DMS153 treated with DMSO at 0.1 percent for 48 hours (cell line): ENCODE measurements at regions not wholly inside any gene's neighbourhood (a gene's known extent, or its start where the extent isn't known, plus 50 kb on each side); places are given as distances from the start of the nearest gene placed in this dataset.

Experiments
- DNase-seq: peaks from one replicate; lab custom pipeline; 2025; ENCODE audit not compliant: unreplicated experiment; lab: John Stamatoyannopoulos, UW

DNA sequence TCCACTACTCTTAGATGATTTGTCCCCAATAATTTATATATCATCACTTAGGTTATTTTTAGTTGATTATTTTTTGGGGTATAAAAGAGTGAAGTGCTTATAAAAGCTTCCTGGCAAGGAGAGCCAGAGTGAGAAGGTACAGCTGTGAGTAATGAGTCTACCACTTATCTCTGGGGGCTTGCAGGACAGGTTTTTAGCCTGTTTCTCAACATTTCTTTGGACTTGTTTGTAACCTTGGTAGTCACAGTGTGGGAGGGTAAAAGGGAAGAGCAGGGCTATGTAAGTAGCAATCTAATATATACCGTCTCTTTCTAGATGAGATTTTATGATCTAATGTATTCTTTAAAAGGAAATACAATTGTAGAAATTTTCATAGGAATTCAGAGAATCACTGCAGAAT, 321.3 kb upstream of the GOLIM4 start:
- no peak for DNase-seq

GRCh38 chr3:168416446-168416845, 320.7 kb upstream of the GOLIM4 start:
- DNase-seq: no peak

GRCh38 chr3:168414149-168414548, 318.4 kb upstream of the GOLIM4 start:
- DNase-seq: no peak

GRCh38 chr3:168407381-168407780, 311.7 kb upstream of the GOLIM4 start:
- DNase-seq: no peak

GRCh38 chr3:168405288-168405687, 309.6 kb upstream of the GOLIM4 start:
- DNase-seq: no peak

- no peak for DNase-seq
Observed at GRCh38 chr3:168398371-168399025, 302.8 kb upstream of the GOLIM4 start.

- no peak for DNase-seq
Observed at GRCh38 chr3:168396861-168397260, 301.1 kb upstream of the GOLIM4 start.

- DNase-seq: no peak
Observed at GRCh38 chr3:168395551-168395950, 299.8 kb upstream of the GOLIM4 start.

DNA sequence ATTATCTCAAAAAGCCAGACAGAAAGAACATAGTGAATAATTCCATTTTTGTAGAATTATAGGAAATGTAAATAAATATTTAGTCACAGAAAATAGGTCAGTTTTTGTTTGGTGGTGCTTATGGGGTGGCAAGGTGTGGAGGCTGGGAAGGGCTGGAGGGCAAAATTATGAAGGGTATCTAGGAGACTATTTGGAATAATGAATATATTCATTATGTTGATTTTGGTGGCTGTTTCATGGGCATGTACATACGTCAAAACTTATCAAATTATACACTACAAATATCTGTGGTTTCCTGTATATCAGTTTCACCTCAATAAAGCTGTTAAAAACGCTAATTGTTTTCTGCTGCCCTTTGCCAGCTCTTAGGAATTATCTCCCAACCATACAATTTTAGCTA, 298.7 kb upstream of the GOLIM4 start:
- DNase-seq: no peak

- DNase-seq: no peak
Observed at GRCh38 chr3:168386301-168386700, 290.6 kb upstream of the GOLIM4 start.

GRCh38 chr3:168384990-168385389, 289.3 kb upstream of the GOLIM4 start:
- DNase-seq: no peak

DNA sequence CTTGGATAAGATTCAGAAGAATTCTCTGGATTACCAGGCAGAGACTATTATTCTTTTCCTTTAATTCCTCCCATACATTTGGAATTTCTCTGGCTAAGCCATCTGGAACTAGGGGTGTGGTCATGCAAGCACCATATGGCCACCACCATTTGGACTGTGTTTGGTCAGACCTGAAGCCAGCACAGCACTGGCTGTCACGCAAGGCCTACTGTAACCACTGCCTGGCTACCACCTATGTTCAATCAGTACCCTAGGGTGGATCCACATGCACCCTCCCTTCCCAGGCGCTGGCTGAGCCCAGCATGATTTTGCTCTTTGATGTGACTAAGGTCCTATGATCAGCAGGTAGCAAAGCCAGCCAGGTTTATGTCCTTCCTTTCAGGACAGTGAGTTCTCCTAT, 287.8 kb upstream of the GOLIM4 start:
- no peak for DNase-seq

DNA sequence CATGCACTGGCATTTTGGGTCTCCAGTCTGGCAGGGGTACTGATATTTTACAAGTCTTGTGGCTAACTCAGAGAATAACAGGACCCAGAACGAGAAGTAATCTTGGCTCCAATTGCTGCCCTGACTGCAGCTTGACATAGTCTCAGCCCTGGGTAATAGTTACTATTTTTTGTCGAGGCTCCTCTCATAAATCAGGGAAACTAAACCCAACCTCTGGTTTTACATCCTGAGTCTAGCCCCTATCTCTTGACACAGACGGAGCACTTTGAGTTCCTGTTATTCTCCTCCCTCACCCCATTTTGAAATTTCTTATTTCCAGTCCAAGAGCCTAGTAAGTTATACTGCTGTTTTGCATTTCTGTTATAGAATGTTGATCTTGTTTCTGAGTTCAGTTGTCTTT, 276.1 kb upstream of the GOLIM4 start:
- no peak for DNase-seq

GRCh38 chr3:168364967-168365366, 269.2 kb upstream of the GOLIM4 start:
- DNase-seq: no peak

DNA sequence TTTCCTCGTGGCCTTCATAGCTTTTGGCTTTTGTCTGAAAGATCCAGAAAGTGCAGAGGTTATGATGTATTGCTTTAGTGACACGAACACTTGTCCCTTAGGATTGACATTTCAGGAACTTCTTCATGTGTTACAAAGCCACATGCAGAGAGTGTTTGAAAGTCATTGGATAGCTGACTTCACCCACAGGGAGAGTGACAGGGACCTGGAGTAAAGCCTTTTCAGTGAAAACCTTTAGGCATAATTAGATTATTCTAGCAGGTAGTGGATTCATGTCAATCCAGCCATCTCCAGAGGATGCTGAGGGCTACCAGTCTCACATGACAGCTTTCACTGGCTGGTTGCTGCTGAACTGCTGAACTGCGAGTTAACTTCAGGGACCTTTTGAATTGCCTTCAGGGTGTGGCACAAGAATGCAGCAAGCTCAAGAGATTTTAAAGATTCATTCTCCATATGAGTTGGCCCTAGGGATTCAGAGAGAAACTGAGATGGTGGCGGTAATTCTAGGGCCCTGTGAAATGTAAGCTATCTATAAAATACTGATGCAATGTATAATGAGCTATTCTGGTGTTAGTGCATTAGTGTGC, 267.0 kb upstream of the GOLIM4 start:
- no peak for DNase-seq

DNA sequence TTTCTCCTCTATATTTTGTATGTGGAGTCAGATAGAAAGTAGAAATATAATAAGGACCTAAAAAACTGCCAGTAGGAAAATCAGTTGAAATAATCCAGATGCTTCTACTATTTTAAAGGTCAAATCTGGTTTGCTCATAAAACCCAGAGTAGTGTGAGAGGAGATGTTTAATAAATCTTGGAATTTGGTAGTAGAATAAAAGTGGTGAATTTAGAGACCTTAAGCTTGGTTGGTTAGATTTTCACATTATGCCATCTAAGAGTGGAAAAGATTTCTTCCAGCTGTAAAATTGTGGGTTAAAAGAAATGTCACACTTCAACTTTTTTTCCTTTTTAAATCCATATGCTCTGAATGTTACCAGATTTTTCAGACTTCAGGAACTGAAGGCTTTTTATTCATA, 266.4 kb upstream of the GOLIM4 start:
- DNase-seq: no peak

- DNase-seq: no peak
Observed at GRCh38 chr3:168360993-168361392, 265.3 kb upstream of the GOLIM4 start.

DNA sequence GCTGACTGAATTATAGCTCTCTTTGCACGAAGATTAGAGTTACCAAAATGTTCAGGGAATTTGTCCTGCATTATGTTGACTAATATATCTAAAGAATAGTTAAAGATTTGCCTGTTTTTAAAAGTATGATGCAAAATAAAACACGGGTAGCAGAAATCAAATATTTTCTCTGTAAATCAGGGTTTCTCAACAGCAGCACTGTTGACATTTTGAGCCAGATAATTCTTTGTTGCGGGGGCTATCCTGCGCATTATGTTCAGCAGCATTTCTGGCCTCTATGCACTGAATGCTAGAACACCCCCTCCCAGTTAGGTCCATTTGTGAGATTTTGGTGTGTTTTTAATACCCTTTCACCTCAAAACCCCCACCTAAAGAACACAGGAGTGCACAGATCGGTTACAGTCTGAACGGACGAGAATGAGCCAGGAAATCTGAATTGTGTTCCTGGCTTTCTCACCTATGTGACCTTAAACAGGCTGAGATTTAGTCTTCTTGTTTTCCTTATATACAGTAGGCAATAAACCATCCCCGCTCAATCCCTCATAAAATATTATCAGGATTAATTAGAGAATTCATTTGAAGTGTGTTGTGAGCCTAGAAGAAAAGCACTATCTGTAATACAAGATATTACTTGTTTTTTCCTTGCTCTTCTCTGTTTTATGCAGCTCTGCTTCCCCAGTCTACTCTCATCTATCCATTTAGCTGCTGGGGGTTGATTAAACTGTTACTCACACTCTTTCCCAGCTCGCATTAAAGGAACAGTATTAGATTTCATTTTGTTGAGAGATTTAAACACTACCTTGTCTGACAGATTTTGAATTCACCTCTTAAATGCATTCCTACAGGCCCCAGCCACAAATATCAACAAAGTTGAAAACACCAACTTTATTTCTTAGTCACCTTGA, 247.5 kb upstream of the GOLIM4 start:
- DNase-seq: no peak

GRCh38 chr3:168341956-168342936, 246.5 kb upstream of the GOLIM4 start:
- no peak for DNase-seq

DNA sequence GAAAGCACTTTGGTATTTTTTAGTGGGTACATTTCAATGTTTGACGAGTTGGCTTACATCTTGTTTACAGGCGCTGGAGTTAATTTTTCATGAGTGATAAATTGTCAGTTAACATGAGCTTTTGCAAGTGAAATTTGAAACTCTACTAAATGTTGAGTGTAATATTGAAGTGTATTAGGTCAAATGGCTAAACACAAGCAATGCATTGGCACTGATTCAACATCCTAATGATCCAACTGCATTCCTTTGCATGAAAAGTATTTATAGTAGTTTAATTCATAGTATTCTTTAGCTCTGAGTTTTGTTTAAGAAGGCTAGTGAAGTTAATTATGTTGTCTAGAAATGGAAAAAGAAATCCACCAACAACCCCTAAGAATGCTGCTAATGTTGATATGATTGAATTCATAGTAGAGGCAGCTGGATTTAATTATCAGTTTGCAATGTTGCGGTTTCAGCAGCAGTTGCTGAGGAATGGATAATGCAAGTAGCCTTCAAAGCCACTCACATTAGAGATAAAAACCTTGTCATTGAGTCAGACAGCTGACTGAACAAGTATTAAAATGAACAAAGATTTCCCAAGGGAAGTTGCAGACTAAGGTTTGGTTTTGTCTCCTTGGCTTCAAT, 245.6 kb upstream of the GOLIM4 start:
- DNase-seq: no peak
